Activated T-cell treated with anti-CD3 and anti-CD28 coated beads, Interleukin-2, amount 50 U/mL, for 24 hours (primary cell): ENCODE measurements at regions not wholly inside any gene's neighbourhood (a gene's known extent, or its start where the extent isn't known, plus 50 kb on each side); places are given as distances from the start of the nearest gene placed in this dataset.
"Not testable (repeated sequence)": the region's sequence is repeated elsewhere in the genome, so short reads cannot be mapped to it uniquely, and the experiment has no call there.

ENCODE experiments used
- DNase-seq: peaks from one replicate; pipeline ENCODE4 v3.0.0-alpha.2; 2020
- H3K27ac Mint-ChIP-seq: 2 replicates; pipeline ENCODE4 v1.8.0; 2020; ENCODE audit warnings: mild to moderate bottlenecking, mixed read lengths
- H3K27me3 Mint-ChIP-seq: 2 replicates; pipeline ENCODE4 v1.8.0; 2020; ENCODE audit warnings: mixed read lengths
- H3K36me3 Mint-ChIP-seq: 2 replicates; pipeline ENCODE4 v1.8.0; 2020; ENCODE audit warnings: low read depth, mixed read lengths
- H3K4me1 Mint-ChIP-seq: 2 replicates; pipeline ENCODE4 v1.8.0; 2020; ENCODE audit warnings: low read depth, mixed read lengths
- H3K4me3 Mint-ChIP-seq: 2 replicates; pipeline ENCODE4 v1.8.0; 2020; ENCODE audit warnings: mild to moderate bottlenecking, moderate library complexity, mixed read lengths
- H3K9me3 Mint-ChIP-seq: 2 replicates; pipeline ENCODE4 v1.8.0; 2020; ENCODE audit warnings: mixed read lengths

GRCh38 chr11:103596315-103596714 lies 440.1 kb upstream of the DDI1 start:
- no peak for DNase-seq
- no peaks in the 10 kb centered on the region for H3K36me3 Mint-ChIP-seq
- H3K9me3 Mint-ChIP-seq = no peaks in the 10 kb centered on the region
- H3K27me3 Mint-ChIP-seq = peaks cover 3% of the 10 kb centered on the region
- H3K4me3 Mint-ChIP-seq = no peak overlapping the region
- H3K27ac Mint-ChIP-seq = no peak overlapping the region
- H3K4me1 Mint-ChIP-seq = no peaks in the 10 kb centered on the region

GRCh38 chr11:103601225-103601846 lies 435.1 kb upstream of the DDI1 start:
- Mint-ChIP-seq H3K4me1 (no peaks in the 10 kb centered on the region), H3K4me3 (no peak overlapping the region), H3K27me3 (peaks cover 3% of the 10 kb centered on the region), H3K9me3 (no peaks in the 10 kb centered on the region), H3K27ac (no peak overlapping the region), H3K36me3 (no peaks in the 10 kb centered on the region)
- DNase-seq = no peak

- Mint-ChIP-seq H3K4me3 (no peak overlapping the region), H3K27ac (no peak overlapping the region), H3K9me3 (no peaks in the 10 kb centered on the region), H3K27me3 (peaks cover 3% of the 10 kb centered on the region), H3K4me1 (no peaks in the 10 kb centered on the region), H3K36me3 (no peaks in the 10 kb centered on the region)
- DNase-seq = no peak
Observed at GRCh38 chr11:103602840-103603239, 433.6 kb upstream of the DDI1 start.

GRCh38 chr11:103604310-103604709 lies 432.1 kb upstream of the DDI1 start:
- no peaks in the 10 kb centered on the region for H3K4me1 Mint-ChIP-seq
- H3K27ac Mint-ChIP-seq = no peak overlapping the region
- DNase-seq = no peak
- H3K36me3 Mint-ChIP-seq = no peaks in the 10 kb centered on the region
- no peaks in the 10 kb centered on the region for H3K9me3 Mint-ChIP-seq
- H3K27me3 Mint-ChIP-seq = peaks cover 3% of the 10 kb centered on the region
- no peak overlapping the region for H3K4me3 Mint-ChIP-seq

GRCh38 chr11:103608566-103608965 lies 427.9 kb upstream of the DDI1 start:
- H3K9me3 Mint-ChIP-seq = no peaks in the 10 kb centered on the region
- DNase-seq = no peak

GRCh38 chr11:103609117-103610066 lies 427.0 kb upstream of the DDI1 start:
- H3K9me3 Mint-ChIP-seq = no peaks in the 10 kb centered on the region
- H3K27me3 Mint-ChIP-seq = peaks cover 3% of the 10 kb centered on the region
- H3K27ac Mint-ChIP-seq = no peak overlapping the region
- no peaks in the 10 kb centered on the region for H3K36me3 Mint-ChIP-seq
- no peaks in the 10 kb centered on the region for H3K4me1 Mint-ChIP-seq
- H3K4me3 Mint-ChIP-seq = no peak overlapping the region
- DNase-seq = no peak

More at GRCh38 chr11:103608566-103608965, 427.9 kb upstream of the DDI1 start:
- Mint-ChIP-seq H3K27ac (no peak overlapping the region), H3K36me3 (no peaks in the 10 kb centered on the region), H3K27me3 (no peaks in the 10 kb centered on the region), H3K4me1 (no peaks in the 10 kb centered on the region), H3K4me3 (no peak overlapping the region)

- Mint-ChIP-seq H3K36me3 (no peaks in the 10 kb centered on the region), H3K9me3 (no peaks in the 10 kb centered on the region), H3K27me3 (peaks cover 3% of the 10 kb centered on the region), H3K27ac (no peak overlapping the region), H3K4me1 (no peaks in the 10 kb centered on the region), H3K4me3 (no peak overlapping the region)
- DNase-seq = no peak
Observed at GRCh38 chr11:103610435-103610834, 426.0 kb upstream of the DDI1 start.

GRCh38 chr11:103611526-103612260 lies 424.7 kb upstream of the DDI1 start:
- not testable (repeated sequence) for DNase-seq, H3K27ac Mint-ChIP-seq, H3K36me3 Mint-ChIP-seq, H3K4me1 Mint-ChIP-seq, H3K4me3 Mint-ChIP-seq, H3K9me3 Mint-ChIP-seq, H3K27me3 Mint-ChIP-seq

GRCh38 chr11:103612451-103612850 lies 424.0 kb upstream of the DDI1 start:
- not testable (repeated sequence) for DNase-seq, H3K9me3 Mint-ChIP-seq, H3K27ac Mint-ChIP-seq, H3K36me3 Mint-ChIP-seq, H3K4me3 Mint-ChIP-seq, H3K4me1 Mint-ChIP-seq, H3K27me3 Mint-ChIP-seq

GRCh38 chr11:103616586-103616985 lies 419.9 kb upstream of the DDI1 start:
- not testable (repeated sequence) for H3K4me3 Mint-ChIP-seq, H3K4me1 Mint-ChIP-seq, DNase-seq, H3K36me3 Mint-ChIP-seq, H3K27ac Mint-ChIP-seq, H3K9me3 Mint-ChIP-seq, H3K27me3 Mint-ChIP-seq

- no peak overlapping the region for H3K4me3 Mint-ChIP-seq
- no peaks in the 10 kb centered on the region for H3K4me1 Mint-ChIP-seq
- H3K27me3 Mint-ChIP-seq = peaks cover 9% of the 10 kb centered on the region
- no peak for DNase-seq
- H3K36me3 Mint-ChIP-seq = no peaks in the 10 kb centered on the region
- H3K9me3 Mint-ChIP-seq = no peaks in the 10 kb centered on the region
- no peak overlapping the region for H3K27ac Mint-ChIP-seq
Observed at GRCh38 chr11:103618528-103618927, 417.9 kb upstream of the DDI1 start.

- H3K9me3 Mint-ChIP-seq = no peaks in the 10 kb centered on the region
- H3K36me3 Mint-ChIP-seq = no peaks in the 10 kb centered on the region
- no peaks in the 10 kb centered on the region for H3K4me1 Mint-ChIP-seq
- H3K27me3 Mint-ChIP-seq = peaks cover 5% of the 10 kb centered on the region
- H3K4me3 Mint-ChIP-seq = no peak overlapping the region
- H3K27ac Mint-ChIP-seq = no peak overlapping the region
- DNase-seq = no peak
Observed at GRCh38 chr11:103619480-103619879, 417.0 kb upstream of the DDI1 start.

- Mint-ChIP-seq H3K36me3 (no peaks in the 10 kb centered on the region), H3K27ac (no peak overlapping the region), H3K4me1 (no peaks in the 10 kb centered on the region), H3K4me3 (no peak overlapping the region), H3K9me3 (no peaks in the 10 kb centered on the region), H3K27me3 (peaks cover 5% of the 10 kb centered on the region)
- no peak for DNase-seq
Observed at GRCh38 chr11:103619938-103620337, 416.5 kb upstream of the DDI1 start.

GRCh38 chr11:103622296-103622695 lies 414.1 kb upstream of the DDI1 start:
- Mint-ChIP-seq H3K4me1 (no peaks in the 10 kb centered on the region), H3K36me3 (no peaks in the 10 kb centered on the region), H3K9me3 (no peaks in the 10 kb centered on the region), H3K27ac (no peak overlapping the region), H3K4me3 (no peak overlapping the region), H3K27me3 (peaks cover 5% of the 10 kb centered on the region)
- DNase-seq = no peak

GRCh38 chr11:103623933-103624332 lies 412.5 kb upstream of the DDI1 start:
- no peak for DNase-seq
- H3K27ac Mint-ChIP-seq = no peak overlapping the region
- H3K4me1 Mint-ChIP-seq = no peaks in the 10 kb centered on the region
- H3K9me3 Mint-ChIP-seq = no peaks in the 10 kb centered on the region
- H3K4me3 Mint-ChIP-seq = no peak overlapping the region
- peaks cover 5% of the 10 kb centered on the region for H3K27me3 Mint-ChIP-seq
- H3K36me3 Mint-ChIP-seq = no peaks in the 10 kb centered on the region
